ENCODE measurements at regions not wholly inside any gene's neighbourhood (a gene's known extent, or its start where the extent isn't known, plus 50 kb on each side); places are given as distances from the start of the nearest gene placed in this dataset.
"Not testable (repeated sequence)": the region's sequence is repeated elsewhere in the genome, so short reads cannot be mapped to it uniquely, and the experiment has no call there.

- H3K36me3 ChIP-seq (ENCODE audit: low read depth) = no peaks in the 10 kb centered on the region
- H3K27ac ChIP-seq (ENCODE audit: poor library complexity, severe bottlenecking) = no peak overlapping the region
- no peaks in the 10 kb centered on the region for H3K9me3 ChIP-seq (ENCODE audit: severe bottlenecking)
- no peak for ATAC-seq (ENCODE audit: low read depth)
- no peaks in the 10 kb centered on the region for H3K27me3 ChIP-seq (ENCODE audit: insufficient read depth, poor library complexity, severe bottlenecking)
- no peaks in the 10 kb centered on the region for H3K4me1 ChIP-seq (ENCODE audit: insufficient read depth, poor library complexity, severe bottlenecking)
- TF ChIP-seq CTCF (IDR thresholded peaks at IDR 0.05; ENCODE audit: poor library complexity, severe bottlenecking) = no peak
- DNase-seq (ENCODE audit: low spot score) = no peak
- no peak overlapping the region for H3K4me3 ChIP-seq (ENCODE audit: severe bottlenecking)
Observed at GRCh38 chr4:138389976-138390685, 148.0 kb upstream of the SLC7A11 start.

GRCh38 chr4:138374947-138375346 is 132.8 kb upstream of the SLC7A11 start:
- no peak for TF ChIP-seq CTCF (IDR thresholded peaks at IDR 0.05; ENCODE audit: poor library complexity, severe bottlenecking)
- Histone ChIP-seq H3K36me3 (ENCODE audit: low read depth) (no peaks in the 10 kb centered on the region), H3K9me3 (ENCODE audit: severe bottlenecking) (peaks cover 7% of the 10 kb centered on the region), H3K27ac (ENCODE audit: poor library complexity, severe bottlenecking) (no peak overlapping the region), H3K4me3 (ENCODE audit: severe bottlenecking) (no peak overlapping the region), H3K27me3 (ENCODE audit: insufficient read depth, poor library complexity, severe bottlenecking) (no peaks in the 10 kb centered on the region), H3K4me1 (ENCODE audit: insufficient read depth, poor library complexity, severe bottlenecking) (no peaks in the 10 kb centered on the region)
- DNase-seq (ENCODE audit: low spot score) (no peak), ATAC-seq (ENCODE audit: low read depth) (no peak)

GRCh38 chr4:138367942-138368341 is 125.8 kb upstream of the SLC7A11 start:
- no peak for TF ChIP-seq CTCF (IDR thresholded peaks at IDR 0.05; ENCODE audit: poor library complexity, severe bottlenecking)
- ATAC-seq (ENCODE audit: low read depth) (no peak), DNase-seq (ENCODE audit: low spot score) (no peak)
- Histone ChIP-seq H3K4me1 (ENCODE audit: insufficient read depth, poor library complexity, severe bottlenecking) (no peaks in the 10 kb centered on the region), H3K27me3 (ENCODE audit: insufficient read depth, poor library complexity, severe bottlenecking) (no peaks in the 10 kb centered on the region), H3K36me3 (ENCODE audit: low read depth) (no peaks in the 10 kb centered on the region), H3K27ac (ENCODE audit: poor library complexity, severe bottlenecking) (no peak overlapping the region), H3K4me3 (ENCODE audit: severe bottlenecking) (no peak overlapping the region), H3K9me3 (ENCODE audit: severe bottlenecking) (no peaks in the 10 kb centered on the region)

GRCh38 chr4:138352446-138352845 is 110.3 kb upstream of the SLC7A11 start:
- not testable (repeated sequence) for ATAC-seq (ENCODE audit: low read depth); H3K27me3 ChIP-seq (ENCODE audit: insufficient read depth, poor library complexity, severe bottlenecking); DNase-seq (ENCODE audit: low spot score); H3K9me3 ChIP-seq (ENCODE audit: severe bottlenecking); H3K4me3 ChIP-seq (ENCODE audit: severe bottlenecking); H3K4me1 ChIP-seq (ENCODE audit: insufficient read depth, poor library complexity, severe bottlenecking); H3K36me3 ChIP-seq (ENCODE audit: low read depth); H3K27ac ChIP-seq (ENCODE audit: poor library complexity, severe bottlenecking)

- Histone ChIP-seq H3K36me3 (ENCODE audit: low read depth) (no peaks in the 10 kb centered on the region), H3K27ac (ENCODE audit: poor library complexity, severe bottlenecking) (peak overlapping the region; percentile 8), H3K4me1 (ENCODE audit: insufficient read depth, poor library complexity, severe bottlenecking) (peaks cover 8% of the 10 kb centered on the region), H3K4me3 (ENCODE audit: severe bottlenecking) (no peak overlapping the region), H3K27me3 (ENCODE audit: insufficient read depth, poor library complexity, severe bottlenecking) (no peaks in the 10 kb centered on the region), H3K9me3 (ENCODE audit: severe bottlenecking) (no peaks in the 10 kb centered on the region)
- no peak for TF ChIP-seq CTCF (IDR thresholded peaks at IDR 0.05; ENCODE audit: poor library complexity, severe bottlenecking)
- no peak for DNase-seq (ENCODE audit: low spot score)
- peak; percentile 62; the same call in 2 of the 3 replicates for ATAC-seq (ENCODE audit: low read depth)
Observed at GRCh38 chr4:138348055-138348454, 105.9 kb upstream of the SLC7A11 start.
